WTC11 (cell line): ENCODE measurements at regions not wholly inside any gene's neighbourhood (a gene's known extent, or its start where the extent isn't known, plus 50 kb on each side); places are given as distances from the start of the nearest gene placed in this dataset.

Experiments used
- AFF4 ChIP-seq: sonication (generic); formaldehyde crosslinking; IDR thresholded peaks from 2 replicates; pipeline ENCODE4 v1.8.1; 2023; ENCODE audit warnings: mild to moderate bottlenecking, missing genetic modification reagents, borderline replicate concordance
- JUN ChIP-seq: sonication (generic); formaldehyde crosslinking; IDR thresholded peaks from 2 replicates; pipeline ENCODE4 v1.8.0; 2023; ENCODE audit warnings: mild to moderate bottlenecking, missing genetic modification reagents
- NR3C1 ChIP-seq: sonication (generic); formaldehyde crosslinking; conservative IDR thresholded peaks from 2 replicates; pipeline ENCODE4 v1.8.1; 2023; ENCODE audit warnings: low read depth, mild to moderate bottlenecking, missing genetic modification reagents
- SP1 ChIP-seq: sonication (generic); formaldehyde crosslinking; conservative IDR thresholded peaks from 2 replicates; pipeline ENCODE4 v1.8.1; 2022; ENCODE audit warnings: missing genetic modification reagents
- USF2 ChIP-seq: sonication (generic); formaldehyde crosslinking; IDR thresholded peaks from 2 replicates; pipeline ENCODE4 v1.8.1; 2023; ENCODE audit warnings: mild to moderate bottlenecking, missing genetic modification reagents, moderate library complexity
- TF ChIP-seq, protein P1 (sequence below): fragments of 200-600 bp; IDR thresholded peaks from 2 replicates; pipeline ENCODE4 v1.8.0; 2022; ENCODE audit warnings: antibody characterized with exemption

DNA sequence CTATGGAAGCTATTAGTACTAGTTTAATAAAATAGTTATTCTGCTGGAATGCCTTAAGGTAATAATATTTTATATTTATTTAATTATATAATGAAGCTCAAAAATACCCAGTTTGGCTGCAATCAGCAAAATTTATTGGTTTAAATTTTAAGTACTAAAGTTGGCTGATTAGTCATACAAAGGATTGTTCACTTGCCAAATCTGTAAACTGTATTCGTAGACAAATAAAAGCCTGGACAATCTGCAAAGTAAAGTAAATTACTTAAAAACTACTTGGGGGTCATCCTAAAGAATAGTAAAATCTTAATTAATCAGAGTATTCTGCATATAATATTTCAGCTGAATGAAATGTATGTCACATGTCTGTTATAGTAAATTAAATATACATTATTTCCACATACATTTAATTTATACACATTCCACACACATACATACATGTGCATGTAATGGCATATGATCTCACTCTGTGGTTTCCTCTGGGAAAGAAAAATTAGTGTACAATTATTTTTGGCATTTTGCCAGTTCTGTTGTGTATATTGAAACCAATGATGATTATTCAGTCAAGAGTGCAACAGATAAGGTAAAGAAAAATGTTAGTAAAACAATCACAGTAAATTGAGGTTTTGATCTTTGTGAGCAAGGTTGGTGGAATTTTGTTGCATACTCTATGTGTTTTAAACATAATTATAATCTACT is 455.9 kb downstream of the CDH9 start:
- TF ChIP-seq AFF4 (CRISPR knock-in tag) (no peak), USF2 (no peak), SP1 (CRISPR knock-in tag) (no peak), NR3C1 (CRISPR knock-in tag) (no peak), JUN (CRISPR knock-in tag) (no peak)
- TF ChIP-seq, protein P1, sequence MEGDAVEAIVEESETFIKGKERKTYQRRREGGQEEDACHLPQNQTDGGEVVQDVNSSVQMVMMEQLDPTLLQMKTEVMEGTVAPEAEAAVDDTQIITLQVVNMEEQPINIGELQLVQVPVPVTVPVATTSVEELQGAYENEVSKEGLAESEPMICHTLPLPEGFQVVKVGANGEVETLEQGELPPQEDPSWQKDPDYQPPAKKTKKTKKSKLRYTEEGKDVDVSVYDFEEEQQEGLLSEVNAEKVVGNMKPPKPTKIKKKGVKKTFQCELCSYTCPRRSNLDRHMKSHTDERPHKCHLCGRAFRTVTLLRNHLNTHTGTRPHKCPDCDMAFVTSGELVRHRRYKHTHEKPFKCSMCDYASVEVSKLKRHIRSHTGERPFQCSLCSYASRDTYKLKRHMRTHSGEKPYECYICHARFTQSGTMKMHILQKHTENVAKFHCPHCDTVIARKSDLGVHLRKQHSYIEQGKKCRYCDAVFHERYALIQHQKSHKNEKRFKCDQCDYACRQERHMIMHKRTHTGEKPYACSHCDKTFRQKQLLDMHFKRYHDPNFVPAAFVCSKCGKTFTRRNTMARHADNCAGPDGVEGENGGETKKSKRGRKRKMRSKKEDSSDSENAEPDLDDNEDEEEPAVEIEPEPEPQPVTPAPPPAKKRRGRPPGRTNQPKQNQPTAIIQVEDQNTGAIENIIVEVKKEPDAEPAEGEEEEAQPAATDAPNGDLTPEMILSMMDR = no peak
